MM.1S (cell line): ENCODE measurements at regions not wholly inside any gene's neighbourhood (a gene's known extent, or its start where the extent isn't known, plus 50 kb on each side); places are given as distances from the start of the nearest gene placed in this dataset.

Experiments
- DNase-seq: peaks from one replicate; pipeline ENCODE4 v3.0.0-alpha.2; 2015
- H2AFZ ChIP-seq: fragments of 300-600 bp; sonication (generic); 2 replicates; pipeline ENCODE4 v1.6.0; 2016; ENCODE audit warnings: antibody characterized with exemption, low read length
- H3F3A ChIP-seq: fragments of 300-600 bp; sonication (generic); 2 replicates; pipeline ENCODE4 v1.6.1; 2016; ENCODE audit warnings: mild to moderate bottlenecking, antibody characterized with exemption, low read length, moderate library complexity, mixed read lengths; ENCODE audit not compliant: insufficient read depth
- H3K27ac ChIP-seq: fragments of 300-600 bp; sonication (generic); 2 replicates; pipeline ENCODE4 v1.5.1; 2016; ENCODE audit warnings: mild to moderate bottlenecking, low read length
- H3K27me3 ChIP-seq: fragments of 300-600 bp; sonication (generic); replicated peaks from 2 replicates; pipeline ENCODE4 v1.6.0; 2016; ENCODE audit warnings: low read length; ENCODE audit not compliant: insufficient read depth
- H3K36me3 ChIP-seq: fragments of 300-600 bp; sonication (generic); replicated peaks from 2 replicates; pipeline ENCODE4 v1.6.1; 2016; ENCODE audit warnings: mild to moderate bottlenecking, low read length, mixed read lengths; ENCODE audit not compliant: insufficient read depth
- H3K4me1 ChIP-seq: fragments of 300-600 bp; sonication (generic); 2 replicates; pipeline ENCODE4 v1.6.1; 2016; ENCODE audit warnings: low read length, mixed read lengths
- H3K4me2 ChIP-seq: fragments of 300-600 bp; sonication (generic); 2 replicates; pipeline ENCODE4 v1.6.0; 2016; ENCODE audit warnings: low read depth, low read length
- H3K4me3 ChIP-seq: fragments of 300-600 bp; sonication (generic); 2 replicates; pipeline ENCODE4 v1.5.1; 2016; ENCODE audit warnings: low read length, mixed read lengths
- H3K79me2 ChIP-seq: fragments of 300-600 bp; sonication (generic); 2 replicates; pipeline ENCODE4 v1.6.1; 2016; ENCODE audit warnings: mixed run types, low read length, mixed read lengths
- H3K9ac ChIP-seq: fragments of 300-600 bp; sonication (generic); 2 replicates; pipeline ENCODE4 v1.6.1; 2016; ENCODE audit warnings: low read length, mixed read lengths
- H3K9me2 ChIP-seq: fragments of 300-600 bp; sonication (generic); replicated peaks from 2 replicates; pipeline ENCODE4 v1.6.1; 2016; ENCODE audit warnings: mild to moderate bottlenecking, low read length, mixed read lengths; ENCODE audit not compliant: insufficient read depth
- H3K9me3 ChIP-seq: fragments of 300-600 bp; sonication (generic); replicated peaks from 2 replicates; pipeline ENCODE4 v1.6.1; 2016; ENCODE audit warnings: mild to moderate bottlenecking, low read length, mixed read lengths; ENCODE audit not compliant: insufficient read depth
- H4K20me1 ChIP-seq: fragments of 300-600 bp; sonication (generic); 2 replicates; pipeline ENCODE4 v1.6.1; 2016; ENCODE audit warnings: mild to moderate bottlenecking, low read length, moderate library complexity, mixed read lengths; ENCODE audit not compliant: insufficient read depth
- EZH2 ChIP-seq: fragments of 300-600 bp; sonication (generic); optimal IDR thresholded peaks from 2 replicates; pipeline ENCODE3; 2017; ENCODE audit warnings: low read depth, mild to moderate bottlenecking, antibody characterized with exemption, low read length, mixed read lengths
- EZH2phosphoT487 ChIP-seq: fragments of 300-600 bp; sonication (generic); IDR thresholded peaks from 2 replicates; pipeline ENCODE4 v1.6.1; 2018; ENCODE audit warnings: antibody characterized with exemption, low read length
- TF ChIP-seq, protein P1 (sequence below): fragments of 300-600 bp; sonication (generic); IDR thresholded peaks from 2 replicates; pipeline ENCODE4 v1.5.1; 2016; ENCODE audit warnings: antibody characterized with exemption, low read length, mixed read lengths

DNA sequence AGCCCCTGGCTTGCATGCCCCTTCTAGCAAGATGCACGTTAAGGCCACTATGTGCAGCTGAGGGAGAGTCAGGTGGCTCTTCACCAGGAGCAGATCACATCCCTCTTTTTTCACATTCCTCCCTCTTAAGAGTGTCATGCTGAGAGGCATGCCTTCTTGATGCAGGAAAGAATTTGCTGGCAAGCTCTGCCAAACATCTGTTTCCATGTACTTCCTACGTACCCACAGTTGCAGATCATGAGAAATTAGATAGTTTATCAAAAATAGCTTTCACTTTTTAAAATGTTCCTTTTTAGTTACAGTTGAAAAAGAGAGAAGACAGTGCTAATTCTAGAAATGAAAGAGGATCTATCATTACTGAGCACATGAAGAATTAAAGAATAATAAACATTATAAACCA, 79.7 kb upstream of the ZNF722 start:
- no peaks in the 10 kb centered on the region for H3K9me2 ChIP-seq
- H3K79me2 ChIP-seq = no peaks in the 10 kb centered on the region
- no peak for DNase-seq
- no peak overlapping the region for H3K4me3 ChIP-seq
- no peaks in the 10 kb centered on the region for H3F3A ChIP-seq
- no peaks in the 10 kb centered on the region for H3K9me3 ChIP-seq
- no peak overlapping the region for H3K27ac ChIP-seq
- no peak overlapping the region for H3K9ac ChIP-seq
- H4K20me1 ChIP-seq = no peaks in the 10 kb centered on the region
- H2AFZ ChIP-seq = no peak overlapping the region
- TF ChIP-seq EZH2phosphoT487 (no peak), EZH2 (no peak)
- TF ChIP-seq, protein P1, sequence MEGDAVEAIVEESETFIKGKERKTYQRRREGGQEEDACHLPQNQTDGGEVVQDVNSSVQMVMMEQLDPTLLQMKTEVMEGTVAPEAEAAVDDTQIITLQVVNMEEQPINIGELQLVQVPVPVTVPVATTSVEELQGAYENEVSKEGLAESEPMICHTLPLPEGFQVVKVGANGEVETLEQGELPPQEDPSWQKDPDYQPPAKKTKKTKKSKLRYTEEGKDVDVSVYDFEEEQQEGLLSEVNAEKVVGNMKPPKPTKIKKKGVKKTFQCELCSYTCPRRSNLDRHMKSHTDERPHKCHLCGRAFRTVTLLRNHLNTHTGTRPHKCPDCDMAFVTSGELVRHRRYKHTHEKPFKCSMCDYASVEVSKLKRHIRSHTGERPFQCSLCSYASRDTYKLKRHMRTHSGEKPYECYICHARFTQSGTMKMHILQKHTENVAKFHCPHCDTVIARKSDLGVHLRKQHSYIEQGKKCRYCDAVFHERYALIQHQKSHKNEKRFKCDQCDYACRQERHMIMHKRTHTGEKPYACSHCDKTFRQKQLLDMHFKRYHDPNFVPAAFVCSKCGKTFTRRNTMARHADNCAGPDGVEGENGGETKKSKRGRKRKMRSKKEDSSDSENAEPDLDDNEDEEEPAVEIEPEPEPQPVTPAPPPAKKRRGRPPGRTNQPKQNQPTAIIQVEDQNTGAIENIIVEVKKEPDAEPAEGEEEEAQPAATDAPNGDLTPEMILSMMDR = no peak
- H3K36me3 ChIP-seq = no peaks in the 10 kb centered on the region
- no peaks in the 10 kb centered on the region for H3K4me1 ChIP-seq
- H3K4me2 ChIP-seq = no peak overlapping the region
- H3K27me3 ChIP-seq = no peaks in the 10 kb centered on the region

DNA sequence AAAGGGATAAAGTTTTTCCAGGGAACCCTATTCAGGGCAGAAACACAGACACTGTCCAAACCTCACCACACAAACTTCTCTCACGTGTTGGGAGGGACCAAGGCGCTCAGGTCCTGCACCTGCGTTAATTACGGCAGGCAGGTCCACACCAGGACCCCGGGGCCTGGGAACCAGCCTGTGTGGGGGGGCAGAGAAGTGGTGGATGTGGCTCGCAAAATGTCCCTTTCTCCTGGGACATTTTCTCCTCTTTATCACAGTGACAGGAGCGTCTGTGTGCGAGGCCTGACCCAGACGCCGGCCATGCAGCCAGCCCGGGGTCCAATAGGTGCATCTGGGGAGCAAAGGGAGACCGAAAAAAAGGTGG, 73.4 kb upstream of the ZNF722 start:
- Histone ChIP-seq H3K4me1 (no peaks in the 10 kb centered on the region), H3K27ac (no peak overlapping the region), H3K27me3 (no peaks in the 10 kb centered on the region), H3K9me2 (no peaks in the 10 kb centered on the region), H3K9ac (no peak overlapping the region), H3K4me3 (no peak overlapping the region), H3K4me2 (no peak overlapping the region), H2AFZ (no peak overlapping the region), H3K79me2 (no peaks in the 10 kb centered on the region), H4K20me1 (no peaks in the 10 kb centered on the region), H3F3A (no peaks in the 10 kb centered on the region), H3K9me3 (no peaks in the 10 kb centered on the region), H3K36me3 (no peaks in the 10 kb centered on the region)
- no peak for DNase-seq
- TF ChIP-seq, protein P1 = no peak
- TF ChIP-seq EZH2 (no peak), EZH2phosphoT487 (no peak)

DNA sequence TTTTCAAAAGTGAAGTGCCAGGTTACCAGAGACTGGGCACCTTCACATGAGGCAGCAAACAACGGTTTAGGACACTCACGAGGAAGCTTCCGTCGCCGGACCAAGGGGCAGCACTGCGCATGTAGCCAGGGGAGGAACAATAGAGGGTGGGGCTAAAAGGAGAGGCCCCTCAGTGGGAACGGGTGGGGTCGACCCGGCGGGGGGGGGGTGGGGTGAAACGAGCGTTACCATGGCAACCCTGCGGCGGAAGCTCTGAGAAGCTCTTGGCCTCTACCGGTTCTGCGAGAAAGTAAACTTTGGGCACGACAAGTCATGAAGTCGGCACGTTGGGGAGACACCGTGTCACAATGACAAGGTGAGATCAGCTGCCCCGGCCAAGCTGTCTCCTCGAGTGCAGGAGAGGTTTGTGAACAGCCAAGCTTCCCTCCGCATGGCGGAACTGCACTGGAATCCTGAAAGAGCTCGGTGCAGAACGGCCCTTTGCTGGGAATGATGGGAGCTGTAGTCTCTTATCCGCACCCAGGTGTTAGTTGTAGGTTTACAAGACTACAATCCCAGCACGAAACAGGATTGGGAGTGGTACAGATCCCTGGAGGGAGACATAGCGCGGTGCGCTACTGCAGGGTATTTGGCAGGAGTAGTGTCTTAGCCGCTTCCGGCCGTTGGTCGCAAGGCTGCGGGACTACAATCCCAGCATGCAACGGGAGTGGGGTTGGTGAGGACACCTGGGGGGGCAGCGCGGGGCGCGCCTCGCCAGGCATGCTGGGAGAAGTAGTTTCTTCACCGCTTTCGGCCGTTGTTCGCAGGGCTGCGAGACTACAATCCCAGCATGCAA, 72.8 kb upstream of the ZNF722 start:
- Histone ChIP-seq H3K4me2 (no peak overlapping the region), H3K27me3 (no peaks in the 10 kb centered on the region), H2AFZ (no peak overlapping the region), H3F3A (no peaks in the 10 kb centered on the region), H3K4me3 (no peak overlapping the region; the same call in 1 of the 2 replicates), H3K9me3 (no peaks in the 10 kb centered on the region), H3K79me2 (no peaks in the 10 kb centered on the region), H3K36me3 (no peaks in the 10 kb centered on the region), H3K9me2 (no peaks in the 10 kb centered on the region), H3K4me1 (no peaks in the 10 kb centered on the region), H3K9ac (no peak overlapping the region), H3K27ac (no peak overlapping the region), H4K20me1 (no peaks in the 10 kb centered on the region)
- TF ChIP-seq EZH2phosphoT487 (no peak), EZH2 (no peak)
- DNase-seq = peak; percentile 45

GRCh38 chr7:63927261-63927660, 71.4 kb upstream of the ZNF722 start:
- Histone ChIP-seq H3K4me2 (no peak overlapping the region), H4K20me1 (no peaks in the 10 kb centered on the region), H3K9ac (no peak overlapping the region), H3K27ac (no peak overlapping the region), H3F3A (no peaks in the 10 kb centered on the region), H3K36me3 (no peaks in the 10 kb centered on the region), H3K27me3 (no peaks in the 10 kb centered on the region), H3K79me2 (no peaks in the 10 kb centered on the region), H3K9me2 (no peaks in the 10 kb centered on the region), H3K4me1 (no peaks in the 10 kb centered on the region), H3K9me3 (no peaks in the 10 kb centered on the region), H2AFZ (no peak overlapping the region), H3K4me3 (no peak overlapping the region)
- no peak for DNase-seq
- TF ChIP-seq, protein P1 = no peak
